ENCODE measurements at regions not wholly inside any gene's neighbourhood (a gene's known extent, or its start where the extent isn't known, plus 50 kb on each side); places are given as distances from the start of the nearest gene placed in this dataset.

DNA sequence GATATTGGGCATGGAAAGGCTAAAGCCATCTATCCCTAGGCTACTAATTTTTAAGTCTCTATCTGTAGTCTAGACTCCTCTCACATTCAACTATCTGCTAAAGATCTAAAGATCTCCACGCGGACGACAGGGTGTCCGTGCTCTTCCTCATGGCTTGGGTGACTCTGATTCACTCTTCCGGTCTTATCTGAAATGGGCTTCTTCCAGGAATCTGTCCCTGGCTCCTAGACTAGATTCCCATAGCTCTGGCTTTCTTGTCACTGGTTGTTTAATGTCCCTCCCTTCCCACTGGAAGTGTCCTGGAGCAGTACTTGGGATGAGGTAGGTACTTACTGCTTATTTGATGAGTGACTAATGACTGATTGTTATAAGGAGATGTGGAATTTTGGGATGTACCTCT lies 62.0 kb upstream of the PODXL start:
- Histone ChIP-seq H3K4me2 (ENCODE audit: low read length) (no peak overlapping the region), H3K9ac (ENCODE audit: low read length) (no peak overlapping the region), H3K27me3 (ENCODE audit: insufficient read depth, low read length) (peaks cover 6% of the 10 kb centered on the region; the same call in 1 of the 2 replicates), H3K79me2 (ENCODE audit: insufficient read depth, low read length) (no peaks in the 10 kb centered on the region), H3K27ac (ENCODE audit: low read depth, low read length, poor library complexity, severe bottlenecking) (no peak overlapping the region), H3K9me2 (ENCODE audit: low read depth, low read length) (no peaks in the 10 kb centered on the region), H2AFZ (ENCODE audit: low read length) (no peak overlapping the region), H4K20me1 (ENCODE audit: insufficient read depth, low read length) (no peaks in the 10 kb centered on the region), H3K4me3 (ENCODE audit: low read depth, low read length, poor library complexity, severe bottlenecking) (no peak overlapping the region), H3K36me3 (ENCODE audit: insufficient read depth, low read length) (no peaks in the 10 kb centered on the region), H3K9me3 (ENCODE audit: low read length) (no peaks in the 10 kb centered on the region), H3F3A (ENCODE audit: insufficient read depth, low read length) (no peaks in the 10 kb centered on the region), H3K4me1 (ENCODE audit: insufficient read depth, low read length, severe bottlenecking) (no peaks in the 10 kb centered on the region)
- TF ChIP-seq EZH2 (IDR thresholded peaks at IDR 0.05; ENCODE audit: borderline replicate concordance, low read length) = no peak
- TF ChIP-seq, protein P1, sequence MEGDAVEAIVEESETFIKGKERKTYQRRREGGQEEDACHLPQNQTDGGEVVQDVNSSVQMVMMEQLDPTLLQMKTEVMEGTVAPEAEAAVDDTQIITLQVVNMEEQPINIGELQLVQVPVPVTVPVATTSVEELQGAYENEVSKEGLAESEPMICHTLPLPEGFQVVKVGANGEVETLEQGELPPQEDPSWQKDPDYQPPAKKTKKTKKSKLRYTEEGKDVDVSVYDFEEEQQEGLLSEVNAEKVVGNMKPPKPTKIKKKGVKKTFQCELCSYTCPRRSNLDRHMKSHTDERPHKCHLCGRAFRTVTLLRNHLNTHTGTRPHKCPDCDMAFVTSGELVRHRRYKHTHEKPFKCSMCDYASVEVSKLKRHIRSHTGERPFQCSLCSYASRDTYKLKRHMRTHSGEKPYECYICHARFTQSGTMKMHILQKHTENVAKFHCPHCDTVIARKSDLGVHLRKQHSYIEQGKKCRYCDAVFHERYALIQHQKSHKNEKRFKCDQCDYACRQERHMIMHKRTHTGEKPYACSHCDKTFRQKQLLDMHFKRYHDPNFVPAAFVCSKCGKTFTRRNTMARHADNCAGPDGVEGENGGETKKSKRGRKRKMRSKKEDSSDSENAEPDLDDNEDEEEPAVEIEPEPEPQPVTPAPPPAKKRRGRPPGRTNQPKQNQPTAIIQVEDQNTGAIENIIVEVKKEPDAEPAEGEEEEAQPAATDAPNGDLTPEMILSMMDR (IDR thresholded peaks at IDR 0.05; ENCODE audit: low read length) = no peak

DNA sequence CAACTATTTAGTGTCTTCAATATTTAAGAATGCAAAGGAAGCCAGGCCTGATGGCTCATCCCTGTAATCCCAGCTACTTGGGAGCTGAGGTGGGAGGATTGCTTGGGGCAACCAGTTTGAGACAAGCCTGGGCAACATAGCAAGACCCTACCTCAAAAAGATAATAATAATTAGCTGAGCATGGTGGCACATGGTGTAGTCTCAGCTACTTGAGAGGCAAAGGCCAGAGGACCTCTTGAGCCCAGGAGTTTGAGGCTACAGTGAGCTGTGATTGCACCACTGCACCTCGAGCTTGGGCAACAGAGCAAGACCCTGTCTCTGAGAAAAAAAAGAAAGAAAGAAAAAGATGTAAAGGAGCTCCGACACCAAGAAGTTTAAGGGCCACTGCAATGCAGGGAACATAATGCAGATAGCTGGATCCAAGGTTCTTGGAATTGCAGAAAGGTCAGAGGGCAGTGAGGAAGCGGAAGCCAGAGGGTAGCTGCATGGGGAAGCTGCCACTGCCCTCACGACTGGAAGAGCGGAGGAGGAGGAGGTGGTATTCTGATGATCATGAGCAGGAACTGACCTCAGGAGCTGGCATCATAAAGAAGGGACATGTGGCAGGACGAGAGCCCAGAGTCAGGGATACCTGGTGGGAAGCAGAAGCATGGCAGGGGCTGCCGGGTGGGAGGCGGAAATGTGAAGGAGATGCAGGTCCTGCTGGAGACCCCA lies 60.2 kb upstream of the PODXL start:
- Histone ChIP-seq H3K27ac (ENCODE audit: low read depth, low read length, poor library complexity, severe bottlenecking) (no peak overlapping the region), H3K4me1 (ENCODE audit: insufficient read depth, low read length, severe bottlenecking) (no peaks in the 10 kb centered on the region), H3K9me3 (ENCODE audit: low read length) (no peaks in the 10 kb centered on the region)

DNA sequence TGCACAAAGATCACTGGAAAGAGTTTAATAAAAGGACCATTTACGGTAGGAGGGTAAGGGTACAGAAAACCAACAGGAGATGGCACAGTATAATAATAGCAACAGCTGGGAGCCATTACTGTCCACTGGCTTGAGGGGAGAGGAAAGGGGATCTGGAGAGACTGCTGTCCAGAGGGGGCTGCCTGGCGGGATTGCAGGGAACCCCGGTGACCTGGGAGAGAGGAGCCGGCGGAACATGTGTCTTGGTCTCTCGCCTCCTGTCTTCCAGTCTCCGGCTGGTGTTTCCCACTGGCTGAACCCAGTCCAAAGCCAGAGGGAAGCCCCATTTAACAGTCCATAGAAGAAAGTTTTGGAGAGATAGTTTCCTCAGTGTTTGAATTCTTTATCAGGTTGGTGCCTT lies 57.5 kb upstream of the PODXL start:
- Histone ChIP-seq H3K9ac (ENCODE audit: low read length) (no peak overlapping the region), H3K4me1 (ENCODE audit: insufficient read depth, low read length, severe bottlenecking) (no peaks in the 10 kb centered on the region), H3K9me3 (ENCODE audit: low read length) (no peaks in the 10 kb centered on the region), H3K9me2 (ENCODE audit: low read depth, low read length) (no peaks in the 10 kb centered on the region), H3K4me2 (ENCODE audit: low read length) (no peak overlapping the region), H3K4me3 (ENCODE audit: low read depth, low read length, poor library complexity, severe bottlenecking) (no peak overlapping the region), H3K36me3 (ENCODE audit: insufficient read depth, low read length) (no peaks in the 10 kb centered on the region), H3K27me3 (ENCODE audit: insufficient read depth, low read length) (peaks cover 6% of the 10 kb centered on the region; the same call in 1 of the 2 replicates), H3F3A (ENCODE audit: insufficient read depth, low read length) (no peaks in the 10 kb centered on the region), H2AFZ (ENCODE audit: low read length) (no peak overlapping the region), H4K20me1 (ENCODE audit: insufficient read depth, low read length) (no peaks in the 10 kb centered on the region), H3K27ac (ENCODE audit: low read depth, low read length, poor library complexity, severe bottlenecking) (no peak overlapping the region), H3K79me2 (ENCODE audit: insufficient read depth, low read length) (no peaks in the 10 kb centered on the region)
- no peak for TF ChIP-seq EZH2 (IDR thresholded peaks at IDR 0.05; ENCODE audit: borderline replicate concordance, low read length)
- TF ChIP-seq, protein P1 (IDR thresholded peaks at IDR 0.05; ENCODE audit: low read length) = no peak

More for the DNA sequence above, 60.2 kb upstream of the PODXL start:
- H2AFZ ChIP-seq (ENCODE audit: low read length) = no peak overlapping the region
- no peaks in the 10 kb centered on the region for H3K9me2 ChIP-seq (ENCODE audit: low read depth, low read length)
- TF ChIP-seq, protein P1 (IDR thresholded peaks at IDR 0.05; ENCODE audit: low read length) = no peak
- no peak for TF ChIP-seq EZH2 (IDR thresholded peaks at IDR 0.05; ENCODE audit: borderline replicate concordance, low read length)
- H3K4me3 ChIP-seq (ENCODE audit: low read depth, low read length, poor library complexity, severe bottlenecking) = no peak overlapping the region
- no peaks in the 10 kb centered on the region for H3K36me3 ChIP-seq (ENCODE audit: insufficient read depth, low read length)
- no peaks in the 10 kb centered on the region for H3F3A ChIP-seq (ENCODE audit: insufficient read depth, low read length)
- no peak overlapping the region for H3K4me2 ChIP-seq (ENCODE audit: low read length)
- H4K20me1 ChIP-seq (ENCODE audit: insufficient read depth, low read length) = no peaks in the 10 kb centered on the region
- no peak overlapping the region for H3K9ac ChIP-seq (ENCODE audit: low read length)
- H3K27me3 ChIP-seq (ENCODE audit: insufficient read depth, low read length) = peaks cover 6% of the 10 kb centered on the region; the same call in 1 of the 2 replicates
- H3K79me2 ChIP-seq (ENCODE audit: insufficient read depth, low read length) = no peaks in the 10 kb centered on the region
